Esophagus squamous epithelium (tissue), 4 donors: ENCODE measurements at regions not wholly inside any gene's neighbourhood (a gene's known extent, or its start where the extent isn't known, plus 50 kb on each side); places are given as distances from the start of the nearest gene placed in this dataset.

Experiments
- POLR2A ChIP-seq, 4 donors: fragments of 450-650 bp; IDR thresholded peaks; one replicate each; pipeline ENCODE4 v1.6.1; 2017; ENCODE audit warnings: antibody characterized with exemption in 4 of 4, mild to moderate bottlenecking in 4 of 4, moderate library complexity in 3 of 4
- TF ChIP-seq, protein P1 (sequence below), 6 experiments: fragments of 450-650 bp in 4 of 6; fragments of 200-600 bp in 2 of 6; sonication (generic) in 2 of 6; IDR thresholded peaks; one replicate each; pipeline ENCODE4 v1.5.1; 2016 to 2019; ENCODE audit warnings: antibody characterized with exemption in 6 of 6, mild to moderate bottlenecking in 4 of 6, moderate library complexity in 4 of 6

GRCh38 chr4:175414602-175415001, 397.5 kb downstream of the GPM6A start:
- TF ChIP-seq, protein P1, sequence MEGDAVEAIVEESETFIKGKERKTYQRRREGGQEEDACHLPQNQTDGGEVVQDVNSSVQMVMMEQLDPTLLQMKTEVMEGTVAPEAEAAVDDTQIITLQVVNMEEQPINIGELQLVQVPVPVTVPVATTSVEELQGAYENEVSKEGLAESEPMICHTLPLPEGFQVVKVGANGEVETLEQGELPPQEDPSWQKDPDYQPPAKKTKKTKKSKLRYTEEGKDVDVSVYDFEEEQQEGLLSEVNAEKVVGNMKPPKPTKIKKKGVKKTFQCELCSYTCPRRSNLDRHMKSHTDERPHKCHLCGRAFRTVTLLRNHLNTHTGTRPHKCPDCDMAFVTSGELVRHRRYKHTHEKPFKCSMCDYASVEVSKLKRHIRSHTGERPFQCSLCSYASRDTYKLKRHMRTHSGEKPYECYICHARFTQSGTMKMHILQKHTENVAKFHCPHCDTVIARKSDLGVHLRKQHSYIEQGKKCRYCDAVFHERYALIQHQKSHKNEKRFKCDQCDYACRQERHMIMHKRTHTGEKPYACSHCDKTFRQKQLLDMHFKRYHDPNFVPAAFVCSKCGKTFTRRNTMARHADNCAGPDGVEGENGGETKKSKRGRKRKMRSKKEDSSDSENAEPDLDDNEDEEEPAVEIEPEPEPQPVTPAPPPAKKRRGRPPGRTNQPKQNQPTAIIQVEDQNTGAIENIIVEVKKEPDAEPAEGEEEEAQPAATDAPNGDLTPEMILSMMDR (IDR thresholded peaks at IDR 0.05): no peak
- TF ChIP-seq POLR2A (IDR thresholded peaks at IDR 0.05): no peak
